Mucosa of descending colon (tissue), 3 donors: ENCODE measurements at regions not wholly inside any gene's neighbourhood (a gene's known extent, or its start where the extent isn't known, plus 50 kb on each side); places are given as distances from the start of the nearest gene placed in this dataset.
"Not testable (repeated sequence)": the region's sequence is repeated elsewhere in the genome, so short reads cannot be mapped to it uniquely, and the experiment has no call there.

Source experiments
- ATAC-seq: fragments of 200-7000 bp; cut with Tn5 transposase; one replicate; pipeline ENCODE4 v1.9.1; 2020; ENCODE audit warnings: mild to moderate bottlenecking, moderate library complexity
- DNase-seq, 3 donors: peaks; one replicate each; pipeline ENCODE4 v3.0.0-alpha.2; 2020
- H3K36me3 ChIP-seq: fragments of 200-600 bp; one replicate; pipeline ENCODE4 v1.8.0; 2021; ENCODE audit warnings: low read depth, mild to moderate bottlenecking
- H3K4me1 ChIP-seq: fragments of 200-600 bp; one replicate; pipeline ENCODE4 v1.8.0; 2021; ENCODE audit warnings: low read depth, mild to moderate bottlenecking
- H3K4me3 ChIP-seq: fragments of 200-600 bp; one replicate; pipeline ENCODE4 v1.8.0; 2021; ENCODE audit warnings: mild to moderate bottlenecking
- H3K9me3 ChIP-seq: fragments of 200-600 bp; one replicate; pipeline ENCODE4 v1.8.0; 2021; ENCODE audit warnings: mild to moderate bottlenecking
- CTCF ChIP-seq: fragments of 200-600 bp; IDR thresholded peaks from one replicate; pipeline ENCODE4 v1.8.0; 2022; ENCODE audit warnings: antibody characterized with exemption, mild to moderate bottlenecking
- intact Hi-C, 2 donors: fragments of 100-400 bp; cut with DNase I in 1 of 2; cut with micrococcal nuclease in 1 of 2; formaldehyde crosslinking; loops; one replicate each; pipeline versions ENCODE4 v1.11.0 to v1.11.1; 2022; cut with DNase I, micrococcal nuclease
- donor health status: DM: no; HTN: no; CAD: no; lungs with moderate emphysema.
- donor health status: DM: no; HTN: no; CAD: no.
- donor health status: DM: no; HTN: yes; CAD: no.

- H3K4me3 ChIP-seq = no peak overlapping the region
- DNase-seq (no peak), ATAC-seq (peak; percentile 34)
- no peaks in the 10 kb centered on the region for H3K36me3 ChIP-seq
- H3K4me1 ChIP-seq = no peaks in the 10 kb centered on the region
- intact Hi-C loops = no loop called here
- TF ChIP-seq CTCF = no peak
- H3K9me3 ChIP-seq = no peaks in the 10 kb centered on the region
Measured at GRCh38 chr15:62653122-62653521, 389.4 kb upstream of the TPM1 start.

GRCh38 chr15:62656071-62656470 is 386.5 kb upstream of the TPM1 start:
- Histone ChIP-seq H3K9me3 (no peaks in the 10 kb centered on the region), H3K36me3 (no peaks in the 10 kb centered on the region), H3K4me1 (no peaks in the 10 kb centered on the region), H3K4me3 (no peak overlapping the region)
- no peak for TF ChIP-seq CTCF
- no peak for ATAC-seq
- intact Hi-C loops = no loop called here
- DNase-seq = no peak

GRCh38 chr15:62657501-62657900 is 385.0 kb upstream of the TPM1 start:
- DNase-seq, H3K36me3 ChIP-seq, H3K9me3 ChIP-seq, ATAC-seq, H3K4me1 ChIP-seq, intact Hi-C loops, H3K4me3 ChIP-seq: not testable (repeated sequence)

GRCh38 chr15:62658498-62658897 is 384.0 kb upstream of the TPM1 start:
- Histone ChIP-seq H3K9me3 (no peaks in the 10 kb centered on the region), H3K36me3 (no peaks in the 10 kb centered on the region), H3K4me3 (no peak overlapping the region), H3K4me1 (no peaks in the 10 kb centered on the region)
- TF ChIP-seq CTCF = no peak
- ATAC-seq (peak; percentile 40), DNase-seq (no peak)
- intact Hi-C loops = no loop called here

- no peak for TF ChIP-seq CTCF
- no peak for DNase-seq
- H3K9me3 ChIP-seq = no peaks in the 10 kb centered on the region
- no peaks in the 10 kb centered on the region for H3K36me3 ChIP-seq
- intact Hi-C loops = no loop called here
- peak; percentile 92 for ATAC-seq
- no peaks in the 10 kb centered on the region for H3K4me1 ChIP-seq
- H3K4me3 ChIP-seq = no peak overlapping the region
Measured at GRCh38 chr15:62663547-62663946, 379.0 kb upstream of the TPM1 start.

- ATAC-seq (no peak), DNase-seq (no peak)
- no peaks in the 10 kb centered on the region for H3K4me1 ChIP-seq
- intact Hi-C loops = no loop called here
- H3K9me3 ChIP-seq = no peaks in the 10 kb centered on the region
- no peaks in the 10 kb centered on the region for H3K36me3 ChIP-seq
- no peak overlapping the region for H3K4me3 ChIP-seq
- TF ChIP-seq CTCF = no peak
Measured at GRCh38 chr15:62665449-62665848, 377.1 kb upstream of the TPM1 start.
